B cell (primary cell): ENCODE measurements at regions not wholly inside any gene's neighbourhood (a gene's known extent, or its start where the extent isn't known, plus 50 kb on each side); places are given as distances from the start of the nearest gene placed in this dataset.

Experiments
- ATAC-seq: fragments of 200-7000 bp; cut with Tn5 transposase; one replicate; pipeline ENCODE4 v1.10.0; 2021; ENCODE audit warnings: low read depth, mild to moderate bottlenecking, moderate number of reproducible peaks, moderate library complexity
- CTCF ChIA-PET: fragments of 350-600 bp; sonication (Branson Sonifier 250); formaldehyde crosslinking; loops from one replicate; lab custom pipeline; 2021; ENCODE audit warnings: antibody characterized with exemption, inconsistent platforms; lab: Charles Lee
- POLR2A ChIA-PET: fragments of 350-600 bp; sonication (Branson Sonifier 250); formaldehyde crosslinking; loops from one replicate; lab custom pipeline; 2021; ENCODE audit warnings: antibody characterized with exemption; lab: Charles Lee
- DNase-seq: peaks from one replicate; pipeline ENCODE4 v3.0.0; 2013
- H2AFZ ChIP-seq: 2 replicates; pipeline ENCODE4 v1.6.1; 2012; ENCODE audit warnings: mild to moderate bottlenecking, low read depth, low read length; ENCODE audit not compliant: insufficient read depth, poor library complexity, severe bottlenecking
- H3K27ac ChIP-seq, 2 donors: 1 replicate in 1 of 2; 2 replicates in 1 of 2; pipeline ENCODE4 v1.5.1; 2012 to 2013; ENCODE audit warnings: low read length in 2 of 2, mild to moderate bottlenecking in 2 of 2, moderate library complexity in 1 of 2
- H3K27me3 ChIP-seq, 4 experiments: fragments of 200-600 bp in 1 of 4; sonication (generic) in 1 of 4; replicated peaks in 1 of 4; 1 replicate in 2 of 4; 2 replicates in 2 of 4; pipeline versions ENCODE4 v1.6.1 to v1.7.0; 2013 to 2016; ENCODE audit warnings: low read length in 3 of 4, mild to moderate bottlenecking in 2 of 4, mixed read lengths in 1 of 4, moderate library complexity in 1 of 4; ENCODE audit not compliant: insufficient read depth in 4 of 4, control insufficient read depth in 3 of 4; ENCODE audit errors: control extremely low read depth in 1 of 4
- H3K36me3 ChIP-seq, 2 experiments: replicated peaks in 1 of 2; 1 replicate in 1 of 2; 2 replicates in 1 of 2; pipeline versions ENCODE4 v1.6.1 to v1.7.1; 2013; ENCODE audit warnings: low read length in 1 of 2; ENCODE audit not compliant: insufficient read depth in 2 of 2, control insufficient read depth in 1 of 2; ENCODE audit errors: control extremely low read depth in 1 of 2, extremely low read depth in 1 of 2
- H3K4me1 ChIP-seq, 2 donors: fragments of 200-600 bp in 1 of 2; sonication (generic) in 1 of 2; 1 replicate in 1 of 2; 2 replicates in 1 of 2; pipeline versions ENCODE4 v1.5.1 to v1.6.1; 2013 to 2017; ENCODE audit warnings: low read length in 2 of 2; ENCODE audit not compliant: control insufficient read depth in 2 of 2, insufficient read depth in 2 of 2
- H3K4me2 ChIP-seq: replicated peaks from 2 replicates; pipeline ENCODE3; 2012; ENCODE audit warnings: mild to moderate bottlenecking, low read depth, low read length; ENCODE audit not compliant: poor library complexity, severe bottlenecking
- H3K4me3 ChIP-seq, 5 experiments: fragments of 200-600 bp in 1 of 5; sonication (generic) in 1 of 5; 1 replicate in 3 of 5; 2 replicates in 2 of 5; pipeline versions ENCODE4 v1.5.1 to v1.7.0; 2011 to 2016; ENCODE audit warnings: low read length in 4 of 5, mild to moderate bottlenecking in 4 of 5, low read depth in 2 of 5, control low read depth in 1 of 5, moderate library complexity in 1 of 5; ENCODE audit not compliant: insufficient read depth in 1 of 5; ENCODE audit errors: control extremely low read depth in 1 of 5, extremely low read depth in 1 of 5
- H3K79me2 ChIP-seq: fragments of 200-600 bp; sonication (generic); one replicate; pipeline ENCODE4 v1.6.0; 2016; ENCODE audit warnings: low read length; ENCODE audit not compliant: control insufficient read depth, insufficient read depth
- H3K9ac ChIP-seq: fragments of 200-600 bp; sonication (generic); 2 replicates; pipeline ENCODE4 v1.6.1; 2017; ENCODE audit warnings: mild to moderate bottlenecking, low read length, moderate library complexity
- H3K9me3 ChIP-seq, 3 donors: one replicate each; pipeline versions ENCODE4 v1.6.1 to v1.7.1; 2013; ENCODE audit warnings: low read length in 2 of 3; ENCODE audit not compliant: control insufficient read depth in 2 of 3, insufficient read depth in 1 of 3; ENCODE audit errors: control extremely low read depth in 1 of 3
- H4K20me1 ChIP-seq: 2 replicates; pipeline ENCODE4 v1.6.0; 2012; ENCODE audit warnings: mild to moderate bottlenecking, low read length; ENCODE audit not compliant: insufficient read depth, control insufficient read depth, poor library complexity, severe bottlenecking
- H3K27ac Mint-ChIP-seq: one replicate; pipeline ENCODE4 v1.8.0; 2021; ENCODE audit warnings: mixed read lengths
- H3K27me3 Mint-ChIP-seq: one replicate; pipeline ENCODE4 v1.8.0; 2021; ENCODE audit warnings: mixed read lengths
- H3K4me1 Mint-ChIP-seq: one replicate; pipeline ENCODE4 v1.8.0; 2021; ENCODE audit warnings: mixed read lengths
- H3K4me3 Mint-ChIP-seq: one replicate; pipeline ENCODE4 v1.8.0; 2021; ENCODE audit warnings: mixed read lengths
- H3K9me3 Mint-ChIP-seq: one replicate; pipeline ENCODE4 v1.8.0; 2022; ENCODE audit warnings: mixed read lengths; ENCODE audit not compliant: insufficient read depth
- EZH2 ChIP-seq: IDR thresholded peaks from 2 replicates; pipeline ENCODE4 v1.6.1; 2012; ENCODE audit warnings: borderline replicate concordance, low read depth, mild to moderate bottlenecking, moderate library complexity, low read length; ENCODE audit not compliant: insufficient read depth, poor library complexity, severe bottlenecking
- WGBS: methylation state at CpG from one replicate; pipeline ENCODE4 v1.1.5; 2013; ENCODE audit warnings: missing lambda C conversion rate; ENCODE audit not compliant: insufficient coverage; 5-methylcytosine and 5-hydroxymethylcytosine counted together
- intact Hi-C: fragments of 100-400 bp; cut with micrococcal nuclease; formaldehyde crosslinking; loops from one replicate; pipeline ENCODE4 v1.10.0; 2022
- TF ChIP-seq, protein P1 (sequence below): fragments of 200-600 bp; IDR thresholded peaks from one replicate; pipeline ENCODE4 v1.8.0; 2022; ENCODE audit warnings: antibody characterized with exemption, mild to moderate bottlenecking

DNA sequence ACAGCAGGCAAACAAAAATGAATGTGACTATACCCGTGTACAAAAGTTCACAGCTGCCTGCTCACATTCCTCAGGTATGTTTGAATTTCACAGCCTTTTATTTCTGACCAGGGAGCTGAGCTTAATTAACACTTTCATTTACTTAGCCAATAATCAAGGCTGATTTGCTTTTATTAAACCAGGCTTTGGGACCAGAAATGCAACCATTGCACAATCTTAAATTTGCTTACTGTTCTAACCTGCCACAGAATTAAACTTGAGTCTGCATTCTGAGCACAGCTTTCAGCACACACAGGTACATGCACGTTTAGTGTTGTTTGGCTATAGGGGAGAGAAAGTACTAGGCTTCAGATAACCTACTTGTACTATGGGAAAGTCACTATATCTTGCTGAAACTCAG, 372.4 kb upstream of the ATP5MC3 start:
- POLR2A ChIA-PET: no interaction called here
- TF ChIP-seq, protein P1, sequence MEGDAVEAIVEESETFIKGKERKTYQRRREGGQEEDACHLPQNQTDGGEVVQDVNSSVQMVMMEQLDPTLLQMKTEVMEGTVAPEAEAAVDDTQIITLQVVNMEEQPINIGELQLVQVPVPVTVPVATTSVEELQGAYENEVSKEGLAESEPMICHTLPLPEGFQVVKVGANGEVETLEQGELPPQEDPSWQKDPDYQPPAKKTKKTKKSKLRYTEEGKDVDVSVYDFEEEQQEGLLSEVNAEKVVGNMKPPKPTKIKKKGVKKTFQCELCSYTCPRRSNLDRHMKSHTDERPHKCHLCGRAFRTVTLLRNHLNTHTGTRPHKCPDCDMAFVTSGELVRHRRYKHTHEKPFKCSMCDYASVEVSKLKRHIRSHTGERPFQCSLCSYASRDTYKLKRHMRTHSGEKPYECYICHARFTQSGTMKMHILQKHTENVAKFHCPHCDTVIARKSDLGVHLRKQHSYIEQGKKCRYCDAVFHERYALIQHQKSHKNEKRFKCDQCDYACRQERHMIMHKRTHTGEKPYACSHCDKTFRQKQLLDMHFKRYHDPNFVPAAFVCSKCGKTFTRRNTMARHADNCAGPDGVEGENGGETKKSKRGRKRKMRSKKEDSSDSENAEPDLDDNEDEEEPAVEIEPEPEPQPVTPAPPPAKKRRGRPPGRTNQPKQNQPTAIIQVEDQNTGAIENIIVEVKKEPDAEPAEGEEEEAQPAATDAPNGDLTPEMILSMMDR: no peak
- TF ChIP-seq EZH2: no peak
- DNase-seq (no peak), ATAC-seq (no peak)
- Histone ChIP-seq H3K27ac (no peak overlapping the region), H3K4me2 (no peak overlapping the region), H3K27me3 (no peaks in the 10 kb centered on the region), H3K9me3 (peaks cover 0 to 3% (median 0%) of the 10 kb centered on the region in 3 donors), H2AFZ (no peak overlapping the region), H3K36me3 (no peaks in the 10 kb centered on the region), H3K4me3 (no peak overlapping the region), H3K4me1 (no peaks in the 10 kb centered on the region), H3K79me2 (no peaks in the 10 kb centered on the region), H3K9ac (no peak overlapping the region), H4K20me1 (no peaks in the 10 kb centered on the region)
- Mint-ChIP-seq H3K9me3 (no peaks in the 10 kb centered on the region), H3K4me3 (no peak overlapping the region), H3K4me1 (no peaks in the 10 kb centered on the region), H3K27ac (no peak overlapping the region), H3K27me3 (peaks cover 18% of the 10 kb centered on the region)
- WGBS: 80% methylated on average over 1 of the region's 2 CpGs
- CTCF ChIA-PET: no interaction called here
- intact Hi-C loops: no loop called here

DNA sequence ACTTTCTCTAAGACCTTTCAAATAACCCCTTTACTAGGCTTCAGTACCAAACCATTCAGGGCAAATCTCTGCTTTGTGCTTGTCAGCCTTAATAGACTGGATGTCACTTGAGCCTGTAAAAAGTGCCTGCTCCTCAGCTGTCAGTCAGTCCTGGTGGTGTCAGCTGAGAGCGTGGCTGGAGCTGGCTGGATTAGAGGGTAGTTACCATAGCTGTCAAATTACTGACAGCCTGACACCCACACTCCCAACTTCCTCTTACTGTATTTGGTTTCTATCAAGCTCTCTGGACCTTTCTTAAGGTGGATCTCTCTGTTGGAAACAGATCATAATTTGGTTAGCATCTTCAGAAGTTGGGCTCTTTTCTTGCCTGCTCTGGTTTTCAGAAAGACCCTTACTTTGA, 371.4 kb upstream of the ATP5MC3 start:
- WGBS: no CpG with 5 or more reads among the region's 1 CpG
- intact Hi-C loops: no loop called here
- ATAC-seq: no peak
- H3K27me3 Mint-ChIP-seq: peaks cover 20% of the 10 kb centered on the region
- H3K9me3 ChIP-seq: peaks cover 0 to 3% (median 0%) of the 10 kb centered on the region in 3 donors
- H3K27me3 ChIP-seq: no peaks in the 10 kb centered on the region
- POLR2A ChIA-PET: no interaction called here
- no peak for DNase-seq
- TF ChIP-seq, protein P1: no peak
- TF ChIP-seq EZH2: no peak
- H3K9ac ChIP-seq: no peak overlapping the region
- H3K4me1 Mint-ChIP-seq: no peaks in the 10 kb centered on the region
- CTCF ChIA-PET: no interaction called here
- H3K36me3 ChIP-seq: no peaks in the 10 kb centered on the region
- H3K9me3 Mint-ChIP-seq: no peaks in the 10 kb centered on the region
- no peak overlapping the region for H3K4me3 Mint-ChIP-seq
- no peaks in the 10 kb centered on the region for H3K4me1 ChIP-seq
- H3K27ac Mint-ChIP-seq: no peak overlapping the region
- no peak overlapping the region for H3K4me3 ChIP-seq
- H3K79me2 ChIP-seq: no peaks in the 10 kb centered on the region
- H3K27ac ChIP-seq: no peak overlapping the region
- H2AFZ ChIP-seq: no peak overlapping the region
- H3K4me2 ChIP-seq: no peak overlapping the region
- no peaks in the 10 kb centered on the region for H4K20me1 ChIP-seq
